WTC11 (cell line): ENCODE measurements at regions not wholly inside any gene's neighbourhood (a gene's known extent, or its start where the extent isn't known, plus 50 kb on each side); places are given as distances from the start of the nearest gene placed in this dataset.

Experiments
- ATAC-seq: fragments of 200-7000 bp; cut with Tn5 transposase; 2 replicates; pipeline ENCODE4 v1.10.0; 2021; ENCODE audit warnings: mild to moderate bottlenecking, moderate library complexity
- CTCF ChIA-PET: fragments of 300-600 bp; sonication (Branson Sonifier 250); formaldehyde crosslinking; loops from one replicate; lab custom pipeline; 2021; ENCODE audit warnings: antibody characterized with exemption; lab: Charles Lee
- POLR2A ChIA-PET: fragments of 350-600 bp; sonication (Branson Sonifier 250); formaldehyde crosslinking; loops from one replicate; lab custom pipeline; 2021; ENCODE audit warnings: antibody characterized with exemption; lab: Charles Lee
- DNase-seq: peaks from one replicate; pipeline ENCODE4 v3.0.0; 2021; ENCODE audit warnings: low spot score
- H3K27ac Mint-ChIP-seq: 2 replicates; pipeline ENCODE4 v1.8.0; 2021; ENCODE audit warnings: mixed read lengths
- H3K27me3 Mint-ChIP-seq: 2 replicates; pipeline ENCODE4 v1.8.0; 2021; ENCODE audit warnings: low read depth, mild to moderate bottlenecking, moderate library complexity, mixed read lengths
- H3K36me3 Mint-ChIP-seq: 2 replicates; pipeline ENCODE4 v1.8.0; 2021; ENCODE audit warnings: mixed read lengths
- H3K4me1 Mint-ChIP-seq: 2 replicates; pipeline ENCODE4 v1.8.0; 2022; ENCODE audit warnings: mixed read lengths
- H3K4me3 Mint-ChIP-seq: 2 replicates; pipeline ENCODE4 v1.8.0; 2021; ENCODE audit warnings: mild to moderate bottlenecking, moderate library complexity, mixed read lengths
- H3K9me3 Mint-ChIP-seq: 2 replicates; pipeline ENCODE4 v1.8.0; 2021; ENCODE audit warnings: mixed read lengths
- CTCF ChIP-seq: fragments of 200-600 bp; IDR thresholded peaks from 2 replicates; pipeline ENCODE4 v1.8.0; 2022; ENCODE audit warnings: antibody characterized with exemption
- EMX1 ChIP-seq: fragments of 250-450 bp; sonication (Bioruptor Pico); IDR thresholded peaks from 2 replicates; pipeline ENCODE4 v1.8.0; 2021; ENCODE audit warnings: mild to moderate bottlenecking
- ERG ChIP-seq: fragments of 250-450 bp; sonication (Bioruptor Pico); IDR thresholded peaks from 2 replicates; pipeline ENCODE4 v1.8.0; 2021; ENCODE audit warnings: mild to moderate bottlenecking
- FOXK1 ChIP-seq: sonication (generic); formaldehyde crosslinking; IDR thresholded peaks from 2 replicates; pipeline ENCODE4 v1.8.0; 2022; ENCODE audit warnings: mild to moderate bottlenecking, moderate library complexity, missing genetic modification reagents
- GABPB1 ChIP-seq: sonication (generic); formaldehyde crosslinking; IDR thresholded peaks from 2 replicates; pipeline ENCODE4 v1.8.1; 2023; ENCODE audit warnings: mild to moderate bottlenecking, missing genetic modification reagents
- NFE2L1 ChIP-seq: sonication (generic); formaldehyde crosslinking; IDR thresholded peaks from 2 replicates; pipeline ENCODE4 v1.8.1; 2023; ENCODE audit warnings: missing genetic modification reagents
- NR2C2 ChIP-seq: sonication (generic); formaldehyde crosslinking; IDR thresholded peaks from 2 replicates; pipeline ENCODE4 v1.8.0; 2022; ENCODE audit warnings: mild to moderate bottlenecking, missing genetic modification reagents
- OVOL2 ChIP-seq: fragments of 250-450 bp; sonication (Bioruptor Pico); IDR thresholded peaks from 2 replicates; pipeline ENCODE4 v1.9.0; 2021; ENCODE audit warnings: mild to moderate bottlenecking, borderline replicate concordance
- SMAD4 ChIP-seq: sonication (generic); formaldehyde crosslinking; IDR thresholded peaks from 2 replicates; pipeline ENCODE4 v1.8.0; 2022; ENCODE audit warnings: mild to moderate bottlenecking, missing genetic modification reagents
- SOX15 ChIP-seq: fragments of 250-450 bp; sonication (Bioruptor Pico); IDR thresholded peaks from 2 replicates; pipeline ENCODE4 v1.9.0; 2021; ENCODE audit warnings: mild to moderate bottlenecking
- SP1 ChIP-seq: sonication (generic); formaldehyde crosslinking; conservative IDR thresholded peaks from 2 replicates; pipeline ENCODE4 v1.8.1; 2022; ENCODE audit warnings: missing genetic modification reagents
- TEAD4 ChIP-seq: sonication (generic); formaldehyde crosslinking; IDR thresholded peaks from 2 replicates; pipeline ENCODE4 v1.8.0; 2022; ENCODE audit warnings: mild to moderate bottlenecking, missing genetic modification reagents
- ZNF121 ChIP-seq: sonication (generic); formaldehyde crosslinking; IDR thresholded peaks from 2 replicates; pipeline ENCODE4 v1.8.0; 2023; ENCODE audit warnings: missing genetic modification reagents
- ZNF416 ChIP-seq: fragments of 250-450 bp; sonication (Bioruptor Pico); IDR thresholded peaks from 2 replicates; pipeline ENCODE4 v1.9.0; 2021; ENCODE audit warnings: mild to moderate bottlenecking, inconsistent platforms
- ZNF425 ChIP-seq: fragments of 250-450 bp; sonication (Bioruptor Pico); conservative IDR thresholded peaks from 2 replicates; pipeline ENCODE4 v1.9.0; 2021; ENCODE audit warnings: mild to moderate bottlenecking
- TF ChIP-seq, protein P1 (sequence below): sonication (generic); formaldehyde crosslinking; IDR thresholded peaks from 2 replicates; pipeline ENCODE4 v1.8.0; 2022; ENCODE audit warnings: mild to moderate bottlenecking, missing genetic modification reagents
- TF ChIP-seq, protein P2 (sequence below): sonication (generic); formaldehyde crosslinking; IDR thresholded peaks from 2 replicates; pipeline ENCODE4 v1.8.0; 2022; ENCODE audit warnings: missing genetic modification reagents
- TF ChIP-seq, protein P3 (sequence below): fragments of 250-450 bp; sonication (Bioruptor Pico); IDR thresholded peaks from 2 replicates; pipeline ENCODE4 v1.9.0; 2021; ENCODE audit warnings: mild to moderate bottlenecking, borderline replicate concordance
- TF ChIP-seq, protein P4 (sequence below): sonication (generic); formaldehyde crosslinking; IDR thresholded peaks from 2 replicates; pipeline ENCODE4 v1.8.1; 2022; ENCODE audit warnings: low read depth, missing genetic modification reagents, borderline replicate concordance
- TF ChIP-seq, protein P5 (sequence below): sonication (generic); formaldehyde crosslinking; IDR thresholded peaks from 2 replicates; pipeline ENCODE4 v1.8.1; 2022; ENCODE audit warnings: mild to moderate bottlenecking, missing genetic modification reagents, moderate library complexity, borderline replicate concordance

DNA sequence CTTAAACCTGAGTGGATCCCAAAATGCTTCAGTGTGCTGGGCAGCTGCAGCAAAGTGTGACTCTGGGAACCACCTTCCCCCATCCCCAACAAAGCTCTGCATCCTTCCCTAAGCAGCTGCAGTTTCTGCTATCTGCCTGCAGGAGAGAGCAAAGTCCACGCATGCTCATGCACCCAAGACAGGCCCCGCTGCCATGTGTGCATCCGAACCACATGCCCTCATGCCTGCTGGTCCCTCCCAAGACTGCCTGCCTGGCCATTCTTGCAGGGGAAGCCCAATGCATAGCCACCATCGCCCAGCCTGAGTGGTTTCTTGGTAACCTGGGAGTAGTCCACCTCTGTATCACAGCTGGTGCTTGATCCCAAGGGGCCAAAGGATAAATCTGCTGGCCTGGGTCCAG, 94.3 kb upstream of the OLIG3 start (continued):
- TF ChIP-seq CTCF (no peak), EMX1 (CRISPR knock-in tag) (no peak), FOXK1 (CRISPR knock-in tag) (no peak), SOX15 (no peak)
- TF ChIP-seq, protein P1, sequence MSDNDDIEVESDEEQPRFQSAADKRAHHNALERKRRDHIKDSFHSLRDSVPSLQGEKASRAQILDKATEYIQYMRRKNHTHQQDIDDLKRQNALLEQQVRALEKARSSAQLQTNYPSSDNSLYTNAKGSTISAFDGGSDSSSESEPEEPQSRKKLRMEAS: no peak

GRCh38 chr6:137589067-137589848, 95.1 kb upstream of the OLIG3 start:
- peaks cover 23% of the 10 kb centered on the region for H3K4me1 Mint-ChIP-seq
- H3K36me3 Mint-ChIP-seq: peaks cover 9% of the 10 kb centered on the region
- TF ChIP-seq, protein P2, sequence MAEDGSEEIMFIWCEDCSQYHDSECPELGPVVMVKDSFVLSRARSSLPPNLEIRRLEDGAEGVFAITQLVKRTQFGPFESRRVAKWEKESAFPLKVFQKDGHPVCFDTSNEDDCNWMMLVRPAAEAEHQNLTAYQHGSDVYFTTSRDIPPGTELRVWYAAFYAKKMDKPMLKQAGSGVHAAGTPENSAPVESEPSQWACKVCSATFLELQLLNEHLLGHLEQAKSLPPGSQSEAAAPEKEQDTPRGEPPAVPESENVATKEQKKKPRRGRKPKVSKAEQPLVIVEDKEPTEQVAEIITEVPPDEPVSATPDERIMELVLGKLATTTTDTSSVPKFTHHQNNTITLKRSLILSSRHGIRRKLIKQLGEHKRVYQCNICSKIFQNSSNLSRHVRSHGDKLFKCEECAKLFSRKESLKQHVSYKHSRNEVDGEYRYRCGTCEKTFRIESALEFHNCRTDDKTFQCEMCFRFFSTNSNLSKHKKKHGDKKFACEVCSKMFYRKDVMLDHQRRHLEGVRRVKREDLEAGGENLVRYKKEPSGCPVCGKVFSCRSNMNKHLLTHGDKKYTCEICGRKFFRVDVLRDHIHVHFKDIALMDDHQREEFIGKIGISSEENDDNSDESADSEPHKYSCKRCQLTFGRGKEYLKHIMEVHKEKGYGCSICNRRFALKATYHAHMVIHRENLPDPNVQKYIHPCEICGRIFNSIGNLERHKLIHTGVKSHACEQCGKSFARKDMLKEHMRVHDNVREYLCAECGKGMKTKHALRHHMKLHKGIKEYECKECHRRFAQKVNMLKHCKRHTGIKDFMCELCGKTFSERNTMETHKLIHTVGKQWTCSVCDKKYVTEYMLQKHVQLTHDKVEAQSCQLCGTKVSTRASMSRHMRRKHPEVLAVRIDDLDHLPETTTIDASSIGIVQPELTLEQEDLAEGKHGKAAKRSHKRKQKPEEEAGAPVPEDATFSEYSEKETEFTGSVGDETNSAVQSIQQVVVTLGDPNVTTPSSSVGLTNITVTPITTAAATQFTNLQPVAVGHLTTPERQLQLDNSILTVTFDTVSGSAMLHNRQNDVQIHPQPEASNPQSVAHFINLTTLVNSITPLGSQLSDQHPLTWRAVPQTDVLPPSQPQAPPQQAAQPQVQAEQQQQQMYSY (CRISPR knock-in tag): no peak
- TF ChIP-seq ZNF416 (CRISPR knock-in tag) (no peak), ZNF121 (no peak), TEAD4 (CRISPR knock-in tag) (no peak), OVOL2 (CRISPR knock-in tag) (no peak), ERG (CRISPR knock-in tag) (no peak), SP1 (CRISPR knock-in tag) (peak; percentile 51), NFE2L1 (CRISPR knock-in tag) (no peak), GABPB1 (CRISPR knock-in tag) (0 out of 2 replicates have a peak, but pooled peaks have one; percentile 11), ZNF425 (no peak), SMAD4 (no peak), NR2C2 (CRISPR knock-in tag) (no peak)
- TF ChIP-seq, protein P3, sequence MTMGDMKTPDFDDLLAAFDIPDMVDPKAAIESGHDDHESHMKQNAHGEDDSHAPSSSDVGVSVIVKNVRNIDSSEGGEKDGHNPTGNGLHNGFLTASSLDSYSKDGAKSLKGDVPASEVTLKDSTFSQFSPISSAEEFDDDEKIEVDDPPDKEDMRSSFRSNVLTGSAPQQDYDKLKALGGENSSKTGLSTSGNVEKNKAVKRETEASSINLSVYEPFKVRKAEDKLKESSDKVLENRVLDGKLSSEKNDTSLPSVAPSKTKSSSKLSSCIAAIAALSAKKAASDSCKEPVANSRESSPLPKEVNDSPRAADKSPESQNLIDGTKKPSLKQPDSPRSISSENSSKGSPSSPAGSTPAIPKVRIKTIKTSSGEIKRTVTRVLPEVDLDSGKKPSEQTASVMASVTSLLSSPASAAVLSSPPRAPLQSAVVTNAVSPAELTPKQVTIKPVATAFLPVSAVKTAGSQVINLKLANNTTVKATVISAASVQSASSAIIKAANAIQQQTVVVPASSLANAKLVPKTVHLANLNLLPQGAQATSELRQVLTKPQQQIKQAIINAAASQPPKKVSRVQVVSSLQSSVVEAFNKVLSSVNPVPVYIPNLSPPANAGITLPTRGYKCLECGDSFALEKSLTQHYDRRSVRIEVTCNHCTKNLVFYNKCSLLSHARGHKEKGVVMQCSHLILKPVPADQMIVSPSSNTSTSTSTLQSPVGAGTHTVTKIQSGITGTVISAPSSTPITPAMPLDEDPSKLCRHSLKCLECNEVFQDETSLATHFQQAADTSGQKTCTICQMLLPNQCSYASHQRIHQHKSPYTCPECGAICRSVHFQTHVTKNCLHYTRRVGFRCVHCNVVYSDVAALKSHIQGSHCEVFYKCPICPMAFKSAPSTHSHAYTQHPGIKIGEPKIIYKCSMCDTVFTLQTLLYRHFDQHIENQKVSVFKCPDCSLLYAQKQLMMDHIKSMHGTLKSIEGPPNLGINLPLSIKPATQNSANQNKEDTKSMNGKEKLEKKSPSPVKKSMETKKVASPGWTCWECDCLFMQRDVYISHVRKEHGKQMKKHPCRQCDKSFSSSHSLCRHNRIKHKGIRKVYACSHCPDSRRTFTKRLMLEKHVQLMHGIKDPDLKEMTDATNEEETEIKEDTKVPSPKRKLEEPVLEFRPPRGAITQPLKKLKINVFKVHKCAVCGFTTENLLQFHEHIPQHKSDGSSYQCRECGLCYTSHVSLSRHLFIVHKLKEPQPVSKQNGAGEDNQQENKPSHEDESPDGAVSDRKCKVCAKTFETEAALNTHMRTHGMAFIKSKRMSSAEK (CRISPR knock-in tag): no peak
- TF ChIP-seq, protein P4, sequence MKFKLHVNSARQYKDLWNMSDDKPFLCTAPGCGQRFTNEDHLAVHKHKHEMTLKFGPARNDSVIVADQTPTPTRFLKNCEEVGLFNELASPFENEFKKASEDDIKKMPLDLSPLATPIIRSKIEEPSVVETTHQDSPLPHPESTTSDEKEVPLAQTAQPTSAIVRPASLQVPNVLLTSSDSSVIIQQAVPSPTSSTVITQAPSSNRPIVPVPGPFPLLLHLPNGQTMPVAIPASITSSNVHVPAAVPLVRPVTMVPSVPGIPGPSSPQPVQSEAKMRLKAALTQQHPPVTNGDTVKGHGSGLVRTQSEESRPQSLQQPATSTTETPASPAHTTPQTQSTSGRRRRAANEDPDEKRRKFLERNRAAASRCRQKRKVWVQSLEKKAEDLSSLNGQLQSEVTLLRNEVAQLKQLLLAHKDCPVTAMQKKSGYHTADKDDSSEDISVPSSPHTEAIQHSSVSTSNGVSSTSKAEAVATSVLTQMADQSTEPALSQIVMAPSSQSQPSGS (CRISPR knock-in tag): no peak
- TF ChIP-seq, protein P5, sequence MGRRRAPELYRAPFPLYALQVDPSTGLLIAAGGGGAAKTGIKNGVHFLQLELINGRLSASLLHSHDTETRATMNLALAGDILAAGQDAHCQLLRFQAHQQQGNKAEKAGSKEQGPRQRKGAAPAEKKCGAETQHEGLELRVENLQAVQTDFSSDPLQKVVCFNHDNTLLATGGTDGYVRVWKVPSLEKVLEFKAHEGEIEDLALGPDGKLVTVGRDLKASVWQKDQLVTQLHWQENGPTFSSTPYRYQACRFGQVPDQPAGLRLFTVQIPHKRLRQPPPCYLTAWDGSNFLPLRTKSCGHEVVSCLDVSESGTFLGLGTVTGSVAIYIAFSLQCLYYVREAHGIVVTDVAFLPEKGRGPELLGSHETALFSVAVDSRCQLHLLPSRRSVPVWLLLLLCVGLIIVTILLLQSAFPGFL (CRISPR knock-in tag): no peak

More at GRCh38 chr6:137589067-137589848, 95.1 kb upstream of the OLIG3 start:
- ATAC-seq (peak; percentile 99), DNase-seq (peak; percentile 63)
- Mint-ChIP-seq H3K27me3 (no peaks in the 10 kb centered on the region; the same call in 1 of the 2 replicates), H3K4me3 (no peak overlapping the region), H3K9me3 (peaks cover 26% of the 10 kb centered on the region), H3K27ac (no peak overlapping the region)
- POLR2A ChIA-PET: no interaction called here
- CTCF ChIA-PET: interaction anchor here (0.5 to 3.0 kb wide), 59 partner anchors 9 to 724 kb away, joined by 3 to 41 read pairs (median 5); partner anchors contain the start of gene OLIG3
